Memory B cell (primary cell): ENCODE measurements at regions not wholly inside any gene's neighbourhood (a gene's known extent, or its start where the extent isn't known, plus 50 kb on each side); places are given as distances from the start of the nearest gene placed in this dataset.
"Not testable (repeated sequence)": the region's sequence is repeated elsewhere in the genome, so short reads cannot be mapped to it uniquely, and the experiment has no call there.

Experiments
- ATAC-seq: fragments of 150-1000 bp; cut with Tn5 transposase; 2 replicates; pipeline ENCODE4 v1.10.0; 2021; ENCODE audit warnings: low read depth, mild to moderate bottlenecking, moderate library complexity
- DNase-seq, 2 donors: peaks; one replicate each; pipeline ENCODE4 v3.0.0; 2022; ENCODE audit warnings: low spot score in 2 of 2
- H3K27ac Mint-ChIP-seq: one replicate; pipeline ENCODE4 v1.8.0; 2022; ENCODE audit warnings: mild to moderate bottlenecking, moderate library complexity, mixed read lengths
- H3K27me3 Mint-ChIP-seq: one replicate; pipeline ENCODE4 v1.8.0; 2022; ENCODE audit warnings: mixed read lengths
- H3K36me3 Mint-ChIP-seq: one replicate; pipeline ENCODE4 v1.8.0; 2022; ENCODE audit warnings: mild to moderate bottlenecking, mixed read lengths
- H3K4me1 Mint-ChIP-seq: one replicate; pipeline ENCODE4 v1.8.0; 2022; ENCODE audit warnings: mixed read lengths
- H3K4me3 Mint-ChIP-seq: one replicate; pipeline ENCODE4 v1.8.0; 2022; ENCODE audit warnings: mild to moderate bottlenecking, moderate library complexity, mixed read lengths
- H3K9me3 Mint-ChIP-seq: one replicate; pipeline ENCODE4 v1.8.0; 2022; ENCODE audit warnings: mixed read lengths

DNA sequence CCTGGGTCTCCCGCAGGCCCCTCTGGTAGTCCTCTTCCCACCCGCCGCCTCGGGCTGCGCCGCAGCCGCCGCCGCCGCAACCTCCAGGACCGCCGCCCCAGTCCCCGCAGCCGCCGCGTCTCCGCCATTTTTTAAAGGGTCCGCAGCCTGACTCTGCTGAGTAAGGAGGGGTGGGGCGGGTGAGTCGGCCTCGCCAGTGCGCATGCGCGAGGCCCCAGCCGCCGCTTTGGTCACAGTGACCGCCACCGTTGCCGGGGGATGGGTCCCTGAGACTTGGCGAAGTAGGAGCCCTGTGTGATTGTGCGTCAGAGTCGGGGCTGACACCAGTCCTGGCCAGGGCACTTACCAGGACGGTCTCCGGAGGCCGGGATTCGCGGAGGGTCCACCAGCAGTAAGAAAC is 1424.2 kb upstream of the PCDH10 start:
- DNase-seq: not testable (repeated sequence)

DNA sequence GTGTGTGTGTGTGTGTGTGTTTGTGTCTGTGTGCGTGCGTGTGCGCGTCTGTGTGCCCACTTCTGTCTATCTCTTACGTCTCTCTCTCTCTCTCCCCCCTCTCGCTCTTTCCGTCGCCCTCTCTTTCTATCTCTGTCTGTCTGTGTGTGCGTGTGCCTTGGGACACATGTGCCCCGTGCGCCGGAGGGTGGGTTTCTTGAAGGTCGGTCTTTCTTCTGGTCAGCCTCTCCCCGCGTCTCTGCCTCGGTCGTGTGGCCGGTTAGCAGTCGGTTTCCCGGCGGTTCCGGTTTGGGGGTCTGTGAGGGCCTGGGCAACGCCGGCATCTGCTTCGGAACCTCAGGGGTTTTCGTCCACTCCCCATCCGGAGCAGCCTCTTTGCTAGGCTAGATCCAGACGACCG is 1423.6 kb upstream of the PCDH10 start:
- H3K27me3 Mint-ChIP-seq, ATAC-seq, H3K36me3 Mint-ChIP-seq, H3K4me1 Mint-ChIP-seq, H3K27ac Mint-ChIP-seq, DNase-seq, H3K4me3 Mint-ChIP-seq, H3K9me3 Mint-ChIP-seq: not testable (repeated sequence)

More for the DNA sequence above, 1424.2 kb upstream of the PCDH10 start:
- not testable (repeated sequence) for H3K9me3 Mint-ChIP-seq, H3K4me1 Mint-ChIP-seq, ATAC-seq, H3K27ac Mint-ChIP-seq, H3K27me3 Mint-ChIP-seq, H3K4me3 Mint-ChIP-seq, H3K36me3 Mint-ChIP-seq

DNA sequence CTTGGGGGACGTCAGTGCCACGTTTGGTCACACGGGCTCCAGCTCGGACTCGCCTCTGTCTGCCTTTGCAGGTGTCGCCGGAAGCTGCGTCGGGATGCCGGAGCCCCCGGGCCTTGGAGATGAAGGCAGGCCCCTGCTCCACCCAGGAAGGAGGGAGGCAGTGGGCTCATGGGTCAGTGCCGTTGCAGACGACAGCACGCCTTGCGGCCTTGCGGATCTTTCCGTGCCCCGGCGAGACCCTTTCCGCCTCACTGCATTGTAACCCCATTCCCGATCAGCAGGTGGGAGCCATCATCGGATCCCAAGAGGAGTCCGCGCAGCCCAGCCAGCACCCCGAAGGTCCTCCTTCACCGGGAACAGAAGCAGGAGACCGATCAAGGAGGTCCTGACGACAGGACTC is 1422.2 kb upstream of the PCDH10 start:
- not testable (repeated sequence) for H3K9me3 Mint-ChIP-seq, H3K4me1 Mint-ChIP-seq, DNase-seq, H3K27ac Mint-ChIP-seq, H3K27me3 Mint-ChIP-seq, H3K36me3 Mint-ChIP-seq, ATAC-seq, H3K4me3 Mint-ChIP-seq

DNA sequence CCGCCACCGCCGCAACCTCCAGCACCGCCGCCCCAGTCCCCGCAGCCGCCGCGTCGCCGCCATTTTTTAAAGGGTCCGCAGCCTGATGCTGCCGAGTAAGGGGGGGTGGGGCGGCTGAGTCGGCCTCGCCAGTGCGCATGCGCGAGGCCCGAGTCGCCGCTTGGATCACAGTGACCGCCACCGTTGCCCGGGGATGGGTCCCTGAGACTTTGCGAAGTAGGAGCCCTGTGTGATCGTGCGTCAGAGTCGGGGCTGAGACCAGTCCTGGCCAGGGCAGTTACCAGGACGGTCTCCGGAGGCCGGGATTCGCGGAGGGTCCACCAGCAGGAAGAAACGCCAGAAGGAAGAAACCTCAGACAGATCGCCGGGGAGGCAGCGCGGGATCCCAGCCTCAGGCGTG is 1421.7 kb upstream of the PCDH10 start:
- not testable (repeated sequence) for H3K9me3 Mint-ChIP-seq, ATAC-seq, H3K4me3 Mint-ChIP-seq

DNA sequence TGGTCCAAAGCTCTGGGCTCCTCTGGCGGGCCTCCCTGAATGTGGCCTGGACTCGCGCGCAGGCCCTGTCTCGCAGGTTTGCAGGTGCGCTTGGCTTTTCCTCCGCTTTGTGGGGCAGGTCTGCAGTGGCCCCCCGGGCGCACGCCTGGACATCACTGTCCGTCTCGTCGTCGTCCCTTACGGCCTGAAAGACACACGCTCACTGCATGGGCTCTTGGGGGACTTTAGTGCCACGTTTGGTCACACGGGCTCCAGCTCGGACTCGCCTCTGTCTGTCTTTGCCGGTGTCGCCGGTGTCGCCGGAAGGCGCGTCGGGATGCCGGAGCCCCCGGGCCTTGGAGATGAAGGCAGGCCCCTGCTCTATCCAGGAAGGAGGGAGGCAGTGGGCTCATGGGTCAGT is 1419.9 kb upstream of the PCDH10 start:
- H3K4me1 Mint-ChIP-seq, H3K4me3 Mint-ChIP-seq, H3K27ac Mint-ChIP-seq, H3K9me3 Mint-ChIP-seq, ATAC-seq, H3K36me3 Mint-ChIP-seq, H3K27me3 Mint-ChIP-seq, DNase-seq: not testable (repeated sequence)

More for the DNA sequence above, 1421.7 kb upstream of the PCDH10 start:
- H3K27ac Mint-ChIP-seq, DNase-seq, H3K36me3 Mint-ChIP-seq, H3K27me3 Mint-ChIP-seq, H3K4me1 Mint-ChIP-seq: not testable (repeated sequence)

DNA sequence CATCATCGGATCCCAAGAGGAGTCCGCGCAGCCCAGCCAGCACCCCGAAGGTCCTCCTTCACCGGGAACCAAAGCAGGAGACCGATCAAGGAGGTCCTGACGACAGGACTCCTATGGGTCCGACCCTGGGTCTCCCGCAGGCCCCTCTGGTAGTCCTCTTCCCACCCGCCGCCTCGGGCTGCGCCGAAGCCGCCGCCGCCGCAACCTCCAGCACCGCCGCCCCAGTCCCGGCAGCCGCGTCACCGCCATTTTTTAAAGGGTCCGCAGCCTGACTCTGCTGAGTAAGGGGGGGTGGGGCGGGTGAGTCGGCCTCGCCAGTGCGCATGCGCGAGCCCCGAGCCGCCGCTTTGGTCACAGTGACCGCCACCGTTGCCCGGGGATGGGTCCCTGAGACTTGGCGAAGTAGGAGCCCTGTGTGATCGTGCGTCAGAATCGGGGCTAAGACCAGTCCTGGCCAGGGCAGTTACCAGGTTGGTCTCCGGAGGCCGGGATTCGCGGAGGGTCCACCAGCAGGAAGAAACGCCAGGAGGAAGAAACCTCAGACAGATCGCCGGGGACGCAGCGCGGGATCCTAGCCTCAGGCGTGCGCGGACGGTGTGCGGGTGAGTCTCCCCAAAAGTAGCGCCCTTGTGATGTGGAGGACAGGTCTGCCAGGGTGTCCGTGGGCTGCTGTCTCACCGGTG is 1419.2 kb upstream of the PCDH10 start:
- not testable (repeated sequence) for DNase-seq, H3K4me3 Mint-ChIP-seq, H3K9me3 Mint-ChIP-seq, ATAC-seq, H3K27ac Mint-ChIP-seq, H3K36me3 Mint-ChIP-seq, H3K4me1 Mint-ChIP-seq, H3K27me3 Mint-ChIP-seq

DNA sequence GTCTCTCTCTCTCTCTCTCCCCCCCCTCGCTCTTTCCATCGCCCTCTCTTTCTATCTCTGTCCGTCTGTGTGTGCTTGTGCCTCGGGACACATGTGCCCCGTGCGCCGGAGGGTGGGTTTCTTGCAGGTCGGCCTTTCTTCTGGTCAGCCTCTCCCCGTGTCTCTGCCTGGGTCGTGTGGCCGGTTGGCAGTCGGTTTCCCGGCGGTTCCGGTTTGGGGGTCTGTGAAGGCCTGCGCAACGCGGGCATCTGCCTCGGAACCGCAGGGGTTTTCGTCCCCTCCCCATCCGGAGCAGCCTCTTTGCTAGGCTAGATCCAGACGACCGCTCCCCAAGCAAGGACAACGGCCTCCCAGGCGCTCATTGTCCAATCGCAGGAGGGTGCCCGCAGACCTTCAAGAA is 1418.5 kb upstream of the PCDH10 start:
- not testable (repeated sequence) for DNase-seq, H3K4me3 Mint-ChIP-seq, H3K36me3 Mint-ChIP-seq, H3K4me1 Mint-ChIP-seq, ATAC-seq, H3K27me3 Mint-ChIP-seq, H3K9me3 Mint-ChIP-seq, H3K27ac Mint-ChIP-seq

DNA sequence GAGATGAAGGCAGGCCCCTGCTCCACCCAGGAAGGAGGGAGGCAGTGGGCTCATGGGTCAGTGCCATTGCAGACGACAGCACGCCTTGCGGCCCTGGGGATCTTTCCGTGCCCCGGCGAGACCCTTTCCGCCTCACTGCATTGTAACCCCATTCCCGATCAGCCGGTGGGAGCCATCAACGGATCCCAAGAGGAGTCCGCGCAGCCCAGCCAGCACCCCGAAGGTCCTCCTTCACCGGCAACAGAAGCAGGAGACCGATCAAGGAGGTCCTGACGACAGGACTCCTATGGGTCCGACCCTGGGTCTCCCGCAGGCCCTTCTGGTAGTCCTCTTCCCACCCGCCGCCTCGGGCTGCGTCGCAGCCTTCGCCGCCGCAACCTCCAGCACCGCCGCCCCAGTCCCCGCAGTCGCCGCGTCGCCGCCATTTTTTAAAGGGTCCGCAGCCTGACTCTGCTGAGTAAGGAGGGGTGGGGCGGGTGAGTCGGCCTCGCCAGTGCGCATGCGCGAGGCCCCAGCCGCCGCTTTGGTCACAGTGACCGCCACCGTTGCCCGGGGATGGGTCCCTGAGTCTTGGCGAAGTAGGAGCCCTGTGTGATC is 1417.0 kb upstream of the PCDH10 start:
- ATAC-seq, DNase-seq, H3K36me3 Mint-ChIP-seq, H3K4me3 Mint-ChIP-seq, H3K27ac Mint-ChIP-seq, H3K9me3 Mint-ChIP-seq, H3K27me3 Mint-ChIP-seq, H3K4me1 Mint-ChIP-seq: not testable (repeated sequence)

DNA sequence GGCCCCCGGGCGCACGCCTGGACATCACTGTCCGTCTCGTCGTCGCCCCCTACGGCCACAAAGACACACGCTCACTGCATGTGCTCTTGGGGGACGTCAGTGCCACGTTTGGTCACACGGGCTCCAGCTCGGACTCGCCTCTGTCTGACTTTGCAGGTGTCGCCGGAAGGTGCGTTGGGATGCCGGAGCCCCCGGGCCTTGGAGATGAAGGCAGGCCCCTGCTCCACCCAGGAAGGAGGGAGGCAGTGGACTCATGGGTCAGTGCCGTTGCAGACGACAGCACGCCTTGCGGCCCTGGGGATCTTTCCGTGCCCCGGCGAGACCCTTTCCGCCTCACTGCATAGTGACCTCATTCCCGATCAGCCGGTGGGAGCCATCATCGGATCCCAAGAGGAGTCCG is 1414.8 kb upstream of the PCDH10 start:
- not testable (repeated sequence) for DNase-seq, H3K4me1 Mint-ChIP-seq, ATAC-seq

DNA sequence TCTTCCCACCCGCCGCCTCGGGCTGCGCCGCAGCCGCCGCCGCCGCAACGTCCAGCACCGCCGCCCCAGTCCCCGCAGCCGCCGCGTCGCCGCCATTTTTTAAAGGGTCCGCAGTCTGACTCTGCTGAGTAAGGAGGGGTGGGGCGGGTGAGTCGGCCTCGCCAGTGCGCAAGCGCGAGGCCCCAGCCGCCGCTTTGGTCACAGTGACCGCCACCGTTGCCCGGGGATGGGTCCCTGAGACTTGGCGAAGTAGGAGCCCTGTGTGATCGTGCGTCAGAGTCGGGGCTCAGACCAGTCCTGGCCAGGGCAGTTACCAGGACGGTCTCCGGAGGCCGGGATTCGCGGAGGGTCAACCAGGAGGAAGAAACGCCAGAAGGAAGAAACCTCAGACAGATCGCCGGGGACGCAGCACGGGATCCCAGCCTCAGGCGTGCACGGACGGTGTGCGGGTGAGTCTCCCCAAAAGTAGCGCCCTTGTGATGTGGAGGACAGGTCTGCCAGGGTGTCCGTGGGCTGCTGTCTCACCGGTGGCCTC is 1414.2 kb upstream of the PCDH10 start:
- not testable (repeated sequence) for H3K4me1 Mint-ChIP-seq, ATAC-seq, H3K36me3 Mint-ChIP-seq, H3K27ac Mint-ChIP-seq, H3K4me3 Mint-ChIP-seq, H3K9me3 Mint-ChIP-seq, H3K27me3 Mint-ChIP-seq, DNase-seq

More for the DNA sequence above, 1414.8 kb upstream of the PCDH10 start:
- not testable (repeated sequence) for H3K9me3 Mint-ChIP-seq, H3K4me3 Mint-ChIP-seq, H3K36me3 Mint-ChIP-seq, H3K27ac Mint-ChIP-seq, H3K27me3 Mint-ChIP-seq

DNA sequence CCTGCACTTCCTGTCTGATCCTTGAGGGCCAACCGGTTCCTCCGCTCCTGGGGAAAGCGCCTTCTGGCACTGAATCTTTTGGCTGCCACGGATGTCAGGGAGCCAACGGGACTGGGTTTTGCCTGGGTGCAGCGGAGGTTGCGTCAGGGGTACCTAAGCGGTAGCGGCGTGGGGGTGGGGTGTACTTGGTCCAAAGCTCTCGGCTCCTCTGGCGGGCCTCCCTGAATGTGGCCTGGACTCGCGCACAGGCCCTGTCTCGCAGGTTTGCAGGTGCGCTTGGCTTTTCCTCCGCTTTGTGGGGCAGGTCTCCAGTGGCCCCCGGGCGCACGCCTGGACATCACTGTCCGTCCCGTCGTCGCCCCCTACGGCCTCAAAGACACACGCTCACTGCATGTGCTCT is 1410.1 kb upstream of the PCDH10 start:
- not testable (repeated sequence) for H3K36me3 Mint-ChIP-seq, H3K27me3 Mint-ChIP-seq, DNase-seq, ATAC-seq, H3K4me3 Mint-ChIP-seq, H3K27ac Mint-ChIP-seq, H3K4me1 Mint-ChIP-seq, H3K9me3 Mint-ChIP-seq

DNA sequence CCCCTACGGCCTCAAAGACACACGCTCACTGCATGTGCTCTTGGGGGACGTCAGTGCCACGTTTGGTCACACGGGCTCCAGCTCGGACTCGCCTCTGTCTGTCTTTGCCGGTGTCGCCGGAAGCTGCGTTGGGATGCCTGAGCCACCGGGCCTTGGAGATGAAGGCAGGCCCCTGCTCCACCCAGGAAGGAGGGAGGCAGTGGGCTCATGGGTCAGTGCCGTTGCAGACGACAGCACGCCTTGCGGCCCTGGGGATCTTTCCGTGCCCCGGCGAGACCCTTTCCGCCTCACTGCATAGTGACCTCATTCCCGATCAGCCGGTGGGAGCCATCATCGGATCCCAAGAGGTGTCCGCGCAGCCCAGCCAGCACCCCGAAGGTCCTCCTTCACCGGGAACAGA is 1407.3 kb upstream of the PCDH10 start:
- H3K27me3 Mint-ChIP-seq, H3K4me3 Mint-ChIP-seq, H3K36me3 Mint-ChIP-seq, H3K27ac Mint-ChIP-seq, DNase-seq, H3K9me3 Mint-ChIP-seq, H3K4me1 Mint-ChIP-seq, ATAC-seq: not testable (repeated sequence)

DNA sequence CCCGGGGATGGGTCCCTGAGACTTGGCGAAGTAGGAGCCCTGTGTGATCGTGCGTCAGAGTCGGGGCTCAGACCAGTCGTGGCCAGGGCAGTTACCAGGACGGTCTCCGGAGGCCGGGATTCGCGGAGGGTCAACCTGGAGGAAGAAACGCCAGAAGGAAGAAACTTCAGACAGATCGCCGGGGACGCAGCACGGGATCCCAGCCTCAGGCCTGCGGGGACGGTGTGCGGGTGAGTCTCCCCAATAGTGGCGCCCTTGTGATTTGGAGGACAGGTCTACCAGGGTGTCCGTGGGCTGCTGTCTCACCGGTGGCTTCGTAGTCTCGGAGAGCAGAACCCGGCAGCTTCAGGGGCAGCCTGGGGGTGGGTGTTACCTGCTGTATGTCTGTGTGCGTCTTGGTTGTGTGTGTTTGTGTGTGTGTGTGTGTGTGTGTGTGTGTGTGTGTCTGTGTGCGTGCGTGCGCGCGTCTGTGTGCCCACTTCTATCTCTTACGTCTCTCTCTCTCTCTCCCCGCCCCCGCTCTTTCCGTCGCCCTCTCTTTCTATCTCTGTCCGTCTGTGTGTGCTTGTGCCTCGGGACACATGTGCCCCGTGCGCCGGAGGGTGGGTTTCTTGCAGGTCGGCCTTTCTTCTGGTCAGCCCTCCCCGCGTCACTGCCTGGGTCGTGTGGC is 1406.4 kb upstream of the PCDH10 start:
- not testable (repeated sequence) for DNase-seq, H3K27ac Mint-ChIP-seq, ATAC-seq, H3K4me3 Mint-ChIP-seq, H3K36me3 Mint-ChIP-seq, H3K9me3 Mint-ChIP-seq, H3K27me3 Mint-ChIP-seq, H3K4me1 Mint-ChIP-seq

DNA sequence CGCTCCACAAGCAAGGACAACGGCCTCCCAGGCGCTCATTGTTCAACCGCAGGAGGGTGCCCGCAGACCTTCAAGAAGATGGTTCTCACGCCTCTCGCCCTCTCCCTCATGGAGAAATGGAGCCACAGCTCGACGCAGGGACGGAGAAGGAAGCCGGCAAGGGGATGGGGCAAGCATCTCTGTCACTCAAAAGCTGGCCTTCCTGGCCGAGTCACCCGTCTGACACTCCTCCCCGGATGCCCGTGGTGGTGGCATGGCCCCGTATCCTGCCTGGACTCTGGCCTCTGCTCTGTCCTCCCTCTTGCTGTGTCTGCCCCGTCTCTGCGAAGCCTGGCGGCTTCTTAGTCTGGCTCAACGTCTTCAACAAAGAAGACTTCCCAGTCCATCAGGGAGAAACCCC is 1405.7 kb upstream of the PCDH10 start:
- ATAC-seq, H3K27ac Mint-ChIP-seq: not testable (repeated sequence)

More for the DNA sequence above, 1405.7 kb upstream of the PCDH10 start:
- H3K36me3 Mint-ChIP-seq, DNase-seq, H3K9me3 Mint-ChIP-seq, H3K4me1 Mint-ChIP-seq, H3K27me3 Mint-ChIP-seq, H3K4me3 Mint-ChIP-seq: not testable (repeated sequence)
